ENCODE measurements at regions not wholly inside any gene's neighbourhood (a gene's known extent, or its start where the extent isn't known, plus 50 kb on each side); places are given as distances from the start of the nearest gene placed in this dataset.

DNA sequence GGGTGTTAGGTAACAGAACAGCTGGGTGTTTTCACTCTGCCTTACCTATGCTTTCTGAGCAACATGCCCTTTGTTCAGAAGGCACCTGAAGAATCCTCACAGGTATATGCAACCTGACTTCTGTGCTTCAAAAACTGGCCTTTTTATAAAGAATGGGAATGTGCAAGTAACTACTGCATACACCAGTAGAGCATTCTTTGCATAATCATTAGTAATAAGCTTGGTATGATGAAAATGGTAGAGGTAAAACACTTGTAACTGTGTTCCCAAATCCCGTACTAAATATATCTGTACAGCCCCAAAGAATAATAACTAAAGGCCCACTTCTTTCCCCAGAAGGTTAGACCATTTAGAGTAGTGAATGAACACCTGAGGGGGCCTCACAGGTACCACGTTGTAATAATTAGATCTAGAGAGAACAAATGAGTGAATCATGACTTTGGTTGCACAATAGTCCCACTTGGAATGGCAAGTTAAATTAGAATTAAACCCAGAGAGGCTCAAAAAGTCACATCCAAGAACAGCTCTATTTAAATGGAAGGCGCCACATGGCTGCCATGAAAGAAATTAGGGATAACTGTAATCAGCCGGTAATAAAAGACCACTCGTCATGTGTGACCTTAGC is 413.9 kb downstream of the KLF12 start:
- no peak overlapping the region for H3K9ac ChIP-seq (ENCODE audit: low read length)
- no peaks in the 10 kb centered on the region for H3F3A ChIP-seq (ENCODE audit: insufficient read depth, low read length, poor library complexity, severe bottlenecking)

DNA sequence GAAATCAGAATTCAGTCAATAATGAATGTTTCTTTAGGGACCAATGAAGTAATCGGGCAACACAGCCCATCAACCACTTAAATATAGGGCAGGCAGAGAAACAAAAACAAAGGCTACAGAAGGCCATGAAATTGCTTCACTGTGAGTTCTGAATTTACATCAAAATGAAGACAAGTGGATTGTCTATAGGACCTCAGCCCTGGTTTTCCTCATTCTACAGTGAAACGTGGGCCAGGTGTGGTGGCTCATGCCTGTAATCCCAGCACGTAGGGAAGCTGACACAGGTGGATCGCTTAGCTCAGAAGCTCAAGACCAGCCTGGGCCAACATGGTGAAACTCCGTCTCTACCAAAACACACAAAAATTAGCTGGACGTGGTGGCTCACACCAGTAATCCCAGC is 416.0 kb downstream of the KLF12 start:
- H2AFZ ChIP-seq (ENCODE audit: low read depth, low read length), result no peak overlapping the region
- H3K4me3 ChIP-seq (ENCODE audit: low read length), result no peak overlapping the region
- no peak overlapping the region for H3K4me2 ChIP-seq (ENCODE audit: low read length)
- H4K20me1 ChIP-seq (ENCODE audit: insufficient read depth), result no peaks in the 10 kb centered on the region
- no peaks in the 10 kb centered on the region for H3F3A ChIP-seq (ENCODE audit: insufficient read depth, low read length, poor library complexity, severe bottlenecking)
- H3K79me2 ChIP-seq (replicated peaks; ENCODE audit: insufficient read depth, low read length), result no peaks in the 10 kb centered on the region
- H3K27ac ChIP-seq (ENCODE audit: low read length), result no peak overlapping the region
- H3K9ac ChIP-seq (ENCODE audit: low read length), result no peak overlapping the region
- H3K9me3 ChIP-seq (ENCODE audit: low read length), result no peaks in the 10 kb centered on the region
- TF ChIP-seq EZH2 (IDR thresholded peaks at IDR 0.05; ENCODE audit: borderline replicate concordance, insufficient read depth, low read length, poor library complexity, severe bottlenecking) (no peak), SMC3 (conservative IDR thresholded peaks at IDR 0.05; ENCODE audit: poor library complexity) (no peak), EP300 (conservative IDR thresholded peaks at IDR 0.05; ENCODE audit: poor library complexity, severe bottlenecking) (no peak), RAD21 (conservative IDR thresholded peaks at IDR 0.05) (no peak), POLR2AphosphoS5 (IDR thresholded peaks at IDR 0.05) (no peak), TAF1 (IDR thresholded peaks at IDR 0.05; ENCODE audit: low read depth) (no peak), MXI1 (conservative IDR thresholded peaks at IDR 0.05; ENCODE audit: poor library complexity, severe bottlenecking) (no peak)
- TF ChIP-seq, protein P1, sequence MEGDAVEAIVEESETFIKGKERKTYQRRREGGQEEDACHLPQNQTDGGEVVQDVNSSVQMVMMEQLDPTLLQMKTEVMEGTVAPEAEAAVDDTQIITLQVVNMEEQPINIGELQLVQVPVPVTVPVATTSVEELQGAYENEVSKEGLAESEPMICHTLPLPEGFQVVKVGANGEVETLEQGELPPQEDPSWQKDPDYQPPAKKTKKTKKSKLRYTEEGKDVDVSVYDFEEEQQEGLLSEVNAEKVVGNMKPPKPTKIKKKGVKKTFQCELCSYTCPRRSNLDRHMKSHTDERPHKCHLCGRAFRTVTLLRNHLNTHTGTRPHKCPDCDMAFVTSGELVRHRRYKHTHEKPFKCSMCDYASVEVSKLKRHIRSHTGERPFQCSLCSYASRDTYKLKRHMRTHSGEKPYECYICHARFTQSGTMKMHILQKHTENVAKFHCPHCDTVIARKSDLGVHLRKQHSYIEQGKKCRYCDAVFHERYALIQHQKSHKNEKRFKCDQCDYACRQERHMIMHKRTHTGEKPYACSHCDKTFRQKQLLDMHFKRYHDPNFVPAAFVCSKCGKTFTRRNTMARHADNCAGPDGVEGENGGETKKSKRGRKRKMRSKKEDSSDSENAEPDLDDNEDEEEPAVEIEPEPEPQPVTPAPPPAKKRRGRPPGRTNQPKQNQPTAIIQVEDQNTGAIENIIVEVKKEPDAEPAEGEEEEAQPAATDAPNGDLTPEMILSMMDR (IDR thresholded peaks at IDR 0.05; ENCODE audit: poor library complexity, severe bottlenecking), result no peak
- TF ChIP-seq, protein P2, sequence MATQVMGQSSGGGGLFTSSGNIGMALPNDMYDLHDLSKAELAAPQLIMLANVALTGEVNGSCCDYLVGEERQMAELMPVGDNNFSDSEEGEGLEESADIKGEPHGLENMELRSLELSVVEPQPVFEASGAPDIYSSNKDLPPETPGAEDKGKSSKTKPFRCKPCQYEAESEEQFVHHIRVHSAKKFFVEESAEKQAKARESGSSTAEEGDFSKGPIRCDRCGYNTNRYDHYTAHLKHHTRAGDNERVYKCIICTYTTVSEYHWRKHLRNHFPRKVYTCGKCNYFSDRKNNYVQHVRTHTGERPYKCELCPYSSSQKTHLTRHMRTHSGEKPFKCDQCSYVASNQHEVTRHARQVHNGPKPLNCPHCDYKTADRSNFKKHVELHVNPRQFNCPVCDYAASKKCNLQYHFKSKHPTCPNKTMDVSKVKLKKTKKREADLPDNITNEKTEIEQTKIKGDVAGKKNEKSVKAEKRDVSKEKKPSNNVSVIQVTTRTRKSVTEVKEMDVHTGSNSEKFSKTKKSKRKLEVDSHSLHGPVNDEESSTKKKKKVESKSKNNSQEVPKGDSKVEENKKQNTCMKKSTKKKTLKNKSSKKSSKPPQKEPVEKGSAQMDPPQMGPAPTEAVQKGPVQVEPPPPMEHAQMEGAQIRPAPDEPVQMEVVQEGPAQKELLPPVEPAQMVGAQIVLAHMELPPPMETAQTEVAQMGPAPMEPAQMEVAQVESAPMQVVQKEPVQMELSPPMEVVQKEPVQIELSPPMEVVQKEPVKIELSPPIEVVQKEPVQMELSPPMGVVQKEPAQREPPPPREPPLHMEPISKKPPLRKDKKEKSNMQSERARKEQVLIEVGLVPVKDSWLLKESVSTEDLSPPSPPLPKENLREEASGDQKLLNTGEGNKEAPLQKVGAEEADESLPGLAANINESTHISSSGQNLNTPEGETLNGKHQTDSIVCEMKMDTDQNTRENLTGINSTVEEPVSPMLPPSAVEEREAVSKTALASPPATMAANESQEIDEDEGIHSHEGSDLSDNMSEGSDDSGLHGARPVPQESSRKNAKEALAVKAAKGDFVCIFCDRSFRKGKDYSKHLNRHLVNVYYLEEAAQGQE (IDR thresholded peaks at IDR 0.05; ENCODE audit: borderline replicate concordance), result no peak
- no peaks in the 10 kb centered on the region for H3K27me3 ChIP-seq (ENCODE audit: insufficient read depth, low read depth, low read length)
- H3K36me3 ChIP-seq (ENCODE audit: insufficient read depth, low read length), result peaks cover 3% of the 10 kb centered on the region
- H3K9me2 ChIP-seq (ENCODE audit: insufficient read depth, low read length), result no peaks in the 10 kb centered on the region

More for the DNA sequence above, 413.9 kb downstream of the KLF12 start:
- no peaks in the 10 kb centered on the region for H4K20me1 ChIP-seq (ENCODE audit: insufficient read depth)
- TF ChIP-seq POLR2AphosphoS5 (IDR thresholded peaks at IDR 0.05), result no peak
- TF ChIP-seq, protein P2 (IDR thresholded peaks at IDR 0.05; ENCODE audit: borderline replicate concordance), result no peak
- TF ChIP-seq RAD21 (conservative IDR thresholded peaks at IDR 0.05), result no peak
- TF ChIP-seq MXI1 (conservative IDR thresholded peaks at IDR 0.05; ENCODE audit: poor library complexity, severe bottlenecking), result no peak
- no peak for TF ChIP-seq EZH2 (IDR thresholded peaks at IDR 0.05; ENCODE audit: borderline replicate concordance, insufficient read depth, low read length, poor library complexity, severe bottlenecking)
- TF ChIP-seq, protein P1 (IDR thresholded peaks at IDR 0.05; ENCODE audit: poor library complexity, severe bottlenecking), result no peak
- no peak overlapping the region for H3K4me2 ChIP-seq (ENCODE audit: low read length)
- H3K27ac ChIP-seq (ENCODE audit: low read length), result no peak overlapping the region
- no peaks in the 10 kb centered on the region for H3K79me2 ChIP-seq (replicated peaks; ENCODE audit: insufficient read depth, low read length)
- H3K36me3 ChIP-seq (ENCODE audit: insufficient read depth, low read length), result no peaks in the 10 kb centered on the region
- H3K9me3 ChIP-seq (ENCODE audit: low read length), result no peaks in the 10 kb centered on the region
- H2AFZ ChIP-seq (ENCODE audit: low read depth, low read length), result no peak overlapping the region
- no peaks in the 10 kb centered on the region for H3K27me3 ChIP-seq (ENCODE audit: insufficient read depth, low read depth, low read length)
- no peaks in the 10 kb centered on the region for H3K9me2 ChIP-seq (ENCODE audit: insufficient read depth, low read length)
- H3K4me3 ChIP-seq (ENCODE audit: low read length), result no peak overlapping the region

All from neural cell (in vitro differentiated cells).